GM23338 (cell line): ENCODE measurements at regions not wholly inside any gene's neighbourhood (a gene's known extent, or its start where the extent isn't known, plus 50 kb on each side); places are given as distances from the start of the nearest gene placed in this dataset.

Experiments
- ATAC-seq: fragments of 200-7000 bp; cut with Tn5 transposase; 3 replicates; pipeline ENCODE4 v1.9.1; 2020
- DNase-seq: peaks from one replicate; pipeline ENCODE4 v3.0.0-alpha.2; 2015; ENCODE audit warnings: low spot score
- H2AFZ ChIP-seq: fragments of 200-600 bp; sonication (generic); 2 replicates; pipeline ENCODE4 v1.8.0; 2016; ENCODE audit warnings: antibody characterized with exemption, mild to moderate bottlenecking, moderate library complexity
- H3F3A ChIP-seq: fragments of 200-600 bp; sonication (generic); replicated peaks from 2 replicates; pipeline ENCODE4 v1.8.0; 2017; ENCODE audit warnings: antibody characterized with exemption, mixed run types, low read depth
- H3K27ac ChIP-seq: fragments of 200-600 bp; sonication (generic); 2 replicates; pipeline ENCODE4 v1.6.1; 2016; ENCODE audit warnings: low read depth
- H3K27me3 ChIP-seq: fragments of 200-600 bp; sonication (generic); 2 replicates; pipeline ENCODE4 v1.8.0; 2016; ENCODE audit warnings: mild to moderate bottlenecking, mixed run types, moderate library complexity; ENCODE audit not compliant: insufficient read depth
- H3K36me3 ChIP-seq: fragments of 200-600 bp; sonication (generic); 2 replicates; pipeline ENCODE4 v1.8.0; 2016; ENCODE audit warnings: mild to moderate bottlenecking; ENCODE audit not compliant: insufficient read depth
- H3K4me1 ChIP-seq: fragments of 200-600 bp; sonication (generic); 2 replicates; pipeline ENCODE4 v1.8.0; 2016; ENCODE audit warnings: mild to moderate bottlenecking, moderate library complexity; ENCODE audit not compliant: insufficient read depth
- H3K4me2 ChIP-seq: fragments of 200-600 bp; sonication (generic); 2 replicates; pipeline ENCODE4 v1.7.1; 2017; ENCODE audit warnings: mixed run types
- H3K4me3 ChIP-seq: fragments of 200-600 bp; sonication (generic); 2 replicates; pipeline ENCODE4 v1.6.1; 2016; ENCODE audit warnings: mixed run types
- H3K79me2 ChIP-seq: fragments of 200-600 bp; sonication (generic); replicated peaks from 2 replicates; pipeline ENCODE4 v1.8.0; 2017; ENCODE audit warnings: mild to moderate bottlenecking; ENCODE audit not compliant: insufficient read depth
- H3K9me2 ChIP-seq: fragments of 200-600 bp; sonication (generic); 2 replicates; pipeline ENCODE4 v1.8.0; 2017; ENCODE audit not compliant: insufficient read depth
- H4K20me1 ChIP-seq: fragments of 200-600 bp; sonication (generic); replicated peaks from 2 replicates; pipeline ENCODE4 v1.8.0; 2017; ENCODE audit warnings: mild to moderate bottlenecking; ENCODE audit not compliant: insufficient read depth
- H3K27ac Mint-ChIP-seq: 2 replicates; pipeline ENCODE4 v1.8.0; 2020; ENCODE audit warnings: inconsistent platforms, mild to moderate bottlenecking, moderate library complexity, mixed read lengths
- H3K27me3 Mint-ChIP-seq: 3 replicates; pipeline ENCODE4 v1.8.0; 2022; ENCODE audit warnings: low read depth, mild to moderate bottlenecking, moderate library complexity, mixed read lengths, inconsistent platforms; ENCODE audit not compliant: insufficient read depth, poor library complexity
- H3K36me3 Mint-ChIP-seq: 3 replicates; pipeline ENCODE4 v1.8.0; 2021; ENCODE audit warnings: low read depth, mild to moderate bottlenecking, inconsistent platforms, moderate library complexity, mixed read lengths
- H3K4me1 Mint-ChIP-seq: 3 replicates; pipeline ENCODE4 v1.8.0; 2020; ENCODE audit warnings: mild to moderate bottlenecking, inconsistent platforms, mixed read lengths
- H3K4me3 Mint-ChIP-seq: 3 replicates; pipeline ENCODE4 v1.8.0; 2021; ENCODE audit warnings: moderate library complexity, mild to moderate bottlenecking, inconsistent platforms, mixed read lengths
- H3K9me3 Mint-ChIP-seq: 3 replicates; pipeline ENCODE4 v1.8.0; 2020; ENCODE audit warnings: moderate library complexity, mild to moderate bottlenecking, inconsistent platforms, mixed read lengths
- EZH2 ChIP-seq: fragments of 200-600 bp; sonication (generic); IDR thresholded peaks from one replicate; pipeline ENCODE4 v1.8.0; 2017; ENCODE audit warnings: antibody characterized with exemption, mild to moderate bottlenecking, low read depth; ENCODE audit not compliant: unreplicated experiment
- EZH2phosphoT487 ChIP-seq: fragments of 200-600 bp; sonication (generic); IDR thresholded peaks from one replicate; pipeline ENCODE4 v1.8.1; 2018; ENCODE audit warnings: antibody characterized with exemption; ENCODE audit not compliant: unreplicated experiment
- JUNB ChIP-seq: IDR thresholded peaks from one replicate; pipeline ENCODE4 v1.6.1; 2016; ENCODE audit warnings: antibody characterized with exemption; ENCODE audit not compliant: unreplicated experiment
- NANOG ChIP-seq: IDR thresholded peaks from 2 replicates; pipeline ENCODE4 v1.6.1; 2016; ENCODE audit warnings: antibody characterized with exemption, borderline replicate concordance
- ZNF331 ChIP-seq: fragments of 250-450 bp; sonication (Bioruptor Pico); IDR thresholded peaks from 2 replicates; pipeline ENCODE4 v1.5.0; 2020; ENCODE audit warnings: low read depth, mild to moderate bottlenecking, moderate library complexity
- ZNF462 ChIP-seq: fragments of 250-450 bp; sonication (Bioruptor Pico); IDR thresholded peaks from 2 replicates; pipeline ENCODE4 v1.5.0; 2020; ENCODE audit warnings: mild to moderate bottlenecking, moderate library complexity
- TF ChIP-seq, protein P1 (sequence below), 2 experiments: fragments of 200-600 bp in 1 of 2; sonication (generic) in 1 of 2; conservative IDR thresholded peaks; 2 replicates each; pipeline versions ENCODE4 v1.5.1 to v1.6.1; 2016 to 2017; ENCODE audit warnings: antibody characterized with exemption in 2 of 2, low read depth in 2 of 2, mild to moderate bottlenecking in 2 of 2, moderate library complexity in 1 of 2
- TF ChIP-seq, protein P2 (sequence below): IDR thresholded peaks from one replicate; pipeline ENCODE4 v1.6.1; 2018; ENCODE audit warnings: antibody characterized with exemption; ENCODE audit not compliant: unreplicated experiment

GRCh38 chrX:114338870-114339269, 245.0 kb upstream of the HTR2C start:
- no peaks in the 10 kb centered on the region for H4K20me1 ChIP-seq
- no peaks in the 10 kb centered on the region for H3K36me3 ChIP-seq
- H3K36me3 Mint-ChIP-seq = no peaks in the 10 kb centered on the region
- no peak overlapping the region for H3K27ac ChIP-seq
- H3K4me3 ChIP-seq = no peak overlapping the region
- no peaks in the 10 kb centered on the region for H3K4me1 Mint-ChIP-seq
- H3K27ac Mint-ChIP-seq = no peak overlapping the region
- H2AFZ ChIP-seq = no peak overlapping the region
- no peaks in the 10 kb centered on the region for H3K9me2 ChIP-seq
- DNase-seq (no peak), ATAC-seq (no peak)
- no peaks in the 10 kb centered on the region for H3K79me2 ChIP-seq
- H3K27me3 ChIP-seq = no peaks in the 10 kb centered on the region
- no peaks in the 10 kb centered on the region for H3K4me1 ChIP-seq
- H3K27me3 Mint-ChIP-seq = no peaks in the 10 kb centered on the region
- H3F3A ChIP-seq = no peaks in the 10 kb centered on the region
- no peak overlapping the region for H3K4me2 ChIP-seq
- TF ChIP-seq JUNB (no peak), EZH2 (no peak), ZNF331 (CRISPR knock-in tag) (no peak)
- TF ChIP-seq, protein P1, sequence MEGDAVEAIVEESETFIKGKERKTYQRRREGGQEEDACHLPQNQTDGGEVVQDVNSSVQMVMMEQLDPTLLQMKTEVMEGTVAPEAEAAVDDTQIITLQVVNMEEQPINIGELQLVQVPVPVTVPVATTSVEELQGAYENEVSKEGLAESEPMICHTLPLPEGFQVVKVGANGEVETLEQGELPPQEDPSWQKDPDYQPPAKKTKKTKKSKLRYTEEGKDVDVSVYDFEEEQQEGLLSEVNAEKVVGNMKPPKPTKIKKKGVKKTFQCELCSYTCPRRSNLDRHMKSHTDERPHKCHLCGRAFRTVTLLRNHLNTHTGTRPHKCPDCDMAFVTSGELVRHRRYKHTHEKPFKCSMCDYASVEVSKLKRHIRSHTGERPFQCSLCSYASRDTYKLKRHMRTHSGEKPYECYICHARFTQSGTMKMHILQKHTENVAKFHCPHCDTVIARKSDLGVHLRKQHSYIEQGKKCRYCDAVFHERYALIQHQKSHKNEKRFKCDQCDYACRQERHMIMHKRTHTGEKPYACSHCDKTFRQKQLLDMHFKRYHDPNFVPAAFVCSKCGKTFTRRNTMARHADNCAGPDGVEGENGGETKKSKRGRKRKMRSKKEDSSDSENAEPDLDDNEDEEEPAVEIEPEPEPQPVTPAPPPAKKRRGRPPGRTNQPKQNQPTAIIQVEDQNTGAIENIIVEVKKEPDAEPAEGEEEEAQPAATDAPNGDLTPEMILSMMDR (conservative IDR thresholded peaks at IDR 0.05; ENCODE audit: low read depth in 2 of 2) = no peak
- TF ChIP-seq, protein P2, sequence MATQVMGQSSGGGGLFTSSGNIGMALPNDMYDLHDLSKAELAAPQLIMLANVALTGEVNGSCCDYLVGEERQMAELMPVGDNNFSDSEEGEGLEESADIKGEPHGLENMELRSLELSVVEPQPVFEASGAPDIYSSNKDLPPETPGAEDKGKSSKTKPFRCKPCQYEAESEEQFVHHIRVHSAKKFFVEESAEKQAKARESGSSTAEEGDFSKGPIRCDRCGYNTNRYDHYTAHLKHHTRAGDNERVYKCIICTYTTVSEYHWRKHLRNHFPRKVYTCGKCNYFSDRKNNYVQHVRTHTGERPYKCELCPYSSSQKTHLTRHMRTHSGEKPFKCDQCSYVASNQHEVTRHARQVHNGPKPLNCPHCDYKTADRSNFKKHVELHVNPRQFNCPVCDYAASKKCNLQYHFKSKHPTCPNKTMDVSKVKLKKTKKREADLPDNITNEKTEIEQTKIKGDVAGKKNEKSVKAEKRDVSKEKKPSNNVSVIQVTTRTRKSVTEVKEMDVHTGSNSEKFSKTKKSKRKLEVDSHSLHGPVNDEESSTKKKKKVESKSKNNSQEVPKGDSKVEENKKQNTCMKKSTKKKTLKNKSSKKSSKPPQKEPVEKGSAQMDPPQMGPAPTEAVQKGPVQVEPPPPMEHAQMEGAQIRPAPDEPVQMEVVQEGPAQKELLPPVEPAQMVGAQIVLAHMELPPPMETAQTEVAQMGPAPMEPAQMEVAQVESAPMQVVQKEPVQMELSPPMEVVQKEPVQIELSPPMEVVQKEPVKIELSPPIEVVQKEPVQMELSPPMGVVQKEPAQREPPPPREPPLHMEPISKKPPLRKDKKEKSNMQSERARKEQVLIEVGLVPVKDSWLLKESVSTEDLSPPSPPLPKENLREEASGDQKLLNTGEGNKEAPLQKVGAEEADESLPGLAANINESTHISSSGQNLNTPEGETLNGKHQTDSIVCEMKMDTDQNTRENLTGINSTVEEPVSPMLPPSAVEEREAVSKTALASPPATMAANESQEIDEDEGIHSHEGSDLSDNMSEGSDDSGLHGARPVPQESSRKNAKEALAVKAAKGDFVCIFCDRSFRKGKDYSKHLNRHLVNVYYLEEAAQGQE = no peak
- H3K4me3 Mint-ChIP-seq = no peak overlapping the region
- H3K9me3 Mint-ChIP-seq = peaks cover 3% of the 10 kb centered on the region; the same call in 2 of the 3 replicates

DNA sequence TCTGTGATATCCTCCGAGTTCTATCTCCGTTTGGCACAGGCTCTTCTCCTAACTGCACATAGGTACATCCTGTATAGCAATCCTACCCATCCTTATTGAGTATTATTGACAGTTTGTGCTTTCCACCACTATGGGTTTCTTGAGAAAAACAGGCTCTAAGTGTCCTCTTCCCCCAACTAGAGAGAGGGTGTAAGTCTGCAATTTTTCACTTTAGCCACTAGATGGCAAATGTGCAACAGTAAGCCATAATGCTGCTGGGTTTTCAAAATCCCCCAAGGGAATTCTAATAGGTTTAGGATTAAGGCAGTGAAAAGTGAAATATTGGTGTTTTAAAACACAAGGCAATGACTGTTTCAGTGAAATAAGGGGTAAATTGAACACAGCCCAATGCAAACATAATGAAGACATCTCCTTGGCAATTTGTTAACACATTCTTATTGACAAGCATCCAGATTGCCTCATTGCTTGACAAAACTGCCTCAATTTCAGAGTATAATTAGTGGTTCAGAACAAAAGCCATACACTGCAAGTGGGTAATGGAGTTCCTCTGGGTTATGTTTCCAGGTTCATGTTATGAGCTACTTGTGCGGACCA, 239.0 kb upstream of the HTR2C start:
- H3K4me3 ChIP-seq = no peak overlapping the region
- Mint-ChIP-seq H3K4me3 (no peak overlapping the region), H3K27me3 (no peaks in the 10 kb centered on the region), H3K27ac (no peak overlapping the region), H3K4me1 (no peaks in the 10 kb centered on the region), H3K36me3 (no peaks in the 10 kb centered on the region), H3K9me3 (no peaks in the 10 kb centered on the region)
- no peaks in the 10 kb centered on the region for H3K9me2 ChIP-seq
- H3K27me3 ChIP-seq = no peaks in the 10 kb centered on the region
- H3K4me1 ChIP-seq = no peaks in the 10 kb centered on the region
- no peaks in the 10 kb centered on the region for H3K36me3 ChIP-seq
- no peak overlapping the region for H2AFZ ChIP-seq
- H3F3A ChIP-seq = no peaks in the 10 kb centered on the region
- peak; percentile 81 for ATAC-seq
- no peaks in the 10 kb centered on the region for H4K20me1 ChIP-seq
- no peaks in the 10 kb centered on the region for H3K79me2 ChIP-seq
- no peak overlapping the region for H3K27ac ChIP-seq
- DNase-seq = peak; percentile 68
- H3K4me2 ChIP-seq = no peak overlapping the region
- TF ChIP-seq EZH2phosphoT487 (no peak), ZNF462 (CRISPR knock-in tag) (no peak), NANOG (no peak)
